GM12878 (cell line): ENCODE measurements at regions not wholly inside any gene's neighbourhood (a gene's known extent, or its start where the extent isn't known, plus 50 kb on each side); places are given as distances from the start of the nearest gene placed in this dataset.
"Not testable (repeated sequence)": the region's sequence is repeated elsewhere in the genome, so short reads cannot be mapped to it uniquely, and the experiment has no call there.

Source experiments
- ATAC-seq: fragments of 200-7000 bp; cut with Tn5 transposase; 3 replicates; pipeline ENCODE4 v1.9.1; 2020; ENCODE audit warnings: mild to moderate bottlenecking, moderate library complexity
- BruUV-seq: library from RNA; stranded (reverse); fragments of 400-500 nt; replicated peaks from 2 replicates; lab custom pipeline; 2021; lab: Mats Ljungman, UMichigan
- CTCF ChIA-PET: fragments of 300-600 bp; sonication (Branson Sonifier 250); formaldehyde crosslinking; extraction: SDS; loops from one replicate; lab custom pipeline; 2021; ENCODE audit warnings: inconsistent platforms; lab: Yijun Ruan, JAX
- POLR2A ChIA-PET: fragments of 350-600 bp; formaldehyde crosslinking; extraction: SDS; loops from one replicate; lab custom pipeline; 2021; ENCODE audit warnings: inconsistent platforms; lab: Charles Lee
- RAD21 ChIA-PET: fragments of 300-600 bp; sonication (Branson Sonifier 250); formaldehyde crosslinking; loops from one replicate; lab custom pipeline; 2023; ENCODE audit warnings: antibody characterized with exemption; ENCODE audit not compliant: unreplicated experiment; lab: Charles Lee
- SMC1A ChIA-PET: fragments of 300-600 bp; sonication (Branson Sonifier 250); formaldehyde crosslinking; loops from one replicate; lab custom pipeline; 2023; ENCODE audit not compliant: unreplicated experiment, uncharacterized antibody; lab: Charles Lee
- DNase-seq: peaks from one replicate; pipeline ENCODE4 v3.0.0-alpha.2; 2011; ENCODE audit warnings: low read depth, low spot score
- FAIRE-seq: peaks from 3 replicates; lab custom pipeline; 2011; peaks lifted over from hg19 to GRCh38; lab: Jason Lieb, UNC
- H2AFZ ChIP-seq: 2 replicates; pipeline ENCODE4 v1.6.0; 2011; ENCODE audit warnings: low read depth, low read length, control low read depth; ENCODE audit not compliant: control insufficient read depth
- H3K27ac ChIP-seq: 2 replicates; pipeline ENCODE4 v1.5.1; 2011; ENCODE audit warnings: control low read depth; ENCODE audit not compliant: control insufficient read depth, insufficient read depth
- H3K27me3 ChIP-seq, 2 experiments: replicated peaks in 1 of 2; 2 replicates each; pipeline versions ENCODE4 v1.6.0 to v1.6.1; 2011; ENCODE audit warnings: low read length in 1 of 2; ENCODE audit not compliant: control insufficient read depth in 2 of 2, insufficient read depth in 2 of 2
- H3K36me3 ChIP-seq, 2 experiments: 2 replicates each; pipeline ENCODE4 v1.5.1; 2011; ENCODE audit warnings: low read length in 1 of 2; ENCODE audit not compliant: control insufficient read depth in 2 of 2, insufficient read depth in 2 of 2
- H3K4me1 ChIP-seq: 2 replicates; pipeline ENCODE4 v1.6.1; 2011; ENCODE audit warnings: mild to moderate bottlenecking, low read length, moderate library complexity, mixed read lengths; ENCODE audit not compliant: control insufficient read depth, insufficient read depth
- H3K4me2 ChIP-seq: 2 replicates; pipeline ENCODE4 v1.6.0; 2011; ENCODE audit warnings: control low read depth; ENCODE audit not compliant: control insufficient read depth, insufficient read depth
- H3K4me3 ChIP-seq: fragments of 200-600 bp; sonication (generic); 2 replicates; pipeline ENCODE4 v1.5.1; 2016
- H3K79me2 ChIP-seq: 2 replicates; pipeline ENCODE4 v1.6.0; 2011; ENCODE audit warnings: low read length; ENCODE audit not compliant: control insufficient read depth, insufficient read depth
- H3K9ac ChIP-seq: 2 replicates; pipeline ENCODE4 v1.8.0; 2011; ENCODE audit warnings: low read length, control low read depth, mixed read lengths; ENCODE audit not compliant: control insufficient read depth, insufficient read depth
- H3K9me3 ChIP-seq: replicated peaks from 3 replicates; pipeline ENCODE4 v1.5.1; 2011; ENCODE audit warnings: mild to moderate bottlenecking, low read length; ENCODE audit not compliant: control insufficient read depth, insufficient read depth
- H4K20me1 ChIP-seq: 2 replicates; pipeline ENCODE4 v1.6.0; 2011; ENCODE audit not compliant: control insufficient read depth, insufficient read depth
- WGBS: methylation state at CpG from one replicate; pipeline ENCODE4 v1.1.6; 2016; ENCODE audit warnings: low lambda C conversion rate; ENCODE audit not compliant: insufficient replicate concordance, insufficient coverage; ENCODE audit errors: missing lambda C conversion rate; 5-methylcytosine and 5-hydroxymethylcytosine counted together
- in situ Hi-C: fragments of 300-500 bp; cut with MboI; formaldehyde crosslinking; loops from 9 replicates; pipeline ENCODE4 v1.14.3; 2018; ENCODE audit warnings: mixed read lengths
- intact Hi-C: fragments of 100-400 bp; cut with micrococcal nuclease; formaldehyde crosslinking; loops from one replicate; pipeline ENCODE4 v1.14.2; 2022; ENCODE audit not compliant: unreplicated experiment
- TF ChIP-seq, protein P1 (sequence below): fragments of 450-650 bp; formaldehyde crosslinking; IDR thresholded peaks from 2 replicates; pipeline ENCODE4 v1.4.0; 2020; ENCODE audit warnings: mild to moderate bottlenecking, moderate library complexity

DNA sequence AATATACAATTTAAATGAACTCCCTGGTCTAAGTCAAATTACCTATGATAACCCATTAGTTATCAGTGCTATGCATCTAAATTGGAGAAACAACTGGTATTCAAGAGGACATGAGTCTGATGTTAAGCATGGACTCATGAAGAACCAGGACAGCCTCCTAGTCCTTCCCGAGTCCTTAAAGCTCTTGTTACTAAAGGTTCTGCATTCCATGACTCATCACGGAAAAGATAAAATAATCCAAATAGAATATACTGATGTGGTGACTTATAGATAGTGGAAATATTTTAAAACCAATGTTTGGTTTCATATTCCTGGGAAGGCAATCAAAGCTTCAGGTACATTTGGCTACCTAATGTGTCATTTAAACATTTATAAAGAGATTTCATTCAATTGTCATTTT, 117.2 kb upstream of the PMCH start (continued):
- TF ChIP-seq, protein P1, sequence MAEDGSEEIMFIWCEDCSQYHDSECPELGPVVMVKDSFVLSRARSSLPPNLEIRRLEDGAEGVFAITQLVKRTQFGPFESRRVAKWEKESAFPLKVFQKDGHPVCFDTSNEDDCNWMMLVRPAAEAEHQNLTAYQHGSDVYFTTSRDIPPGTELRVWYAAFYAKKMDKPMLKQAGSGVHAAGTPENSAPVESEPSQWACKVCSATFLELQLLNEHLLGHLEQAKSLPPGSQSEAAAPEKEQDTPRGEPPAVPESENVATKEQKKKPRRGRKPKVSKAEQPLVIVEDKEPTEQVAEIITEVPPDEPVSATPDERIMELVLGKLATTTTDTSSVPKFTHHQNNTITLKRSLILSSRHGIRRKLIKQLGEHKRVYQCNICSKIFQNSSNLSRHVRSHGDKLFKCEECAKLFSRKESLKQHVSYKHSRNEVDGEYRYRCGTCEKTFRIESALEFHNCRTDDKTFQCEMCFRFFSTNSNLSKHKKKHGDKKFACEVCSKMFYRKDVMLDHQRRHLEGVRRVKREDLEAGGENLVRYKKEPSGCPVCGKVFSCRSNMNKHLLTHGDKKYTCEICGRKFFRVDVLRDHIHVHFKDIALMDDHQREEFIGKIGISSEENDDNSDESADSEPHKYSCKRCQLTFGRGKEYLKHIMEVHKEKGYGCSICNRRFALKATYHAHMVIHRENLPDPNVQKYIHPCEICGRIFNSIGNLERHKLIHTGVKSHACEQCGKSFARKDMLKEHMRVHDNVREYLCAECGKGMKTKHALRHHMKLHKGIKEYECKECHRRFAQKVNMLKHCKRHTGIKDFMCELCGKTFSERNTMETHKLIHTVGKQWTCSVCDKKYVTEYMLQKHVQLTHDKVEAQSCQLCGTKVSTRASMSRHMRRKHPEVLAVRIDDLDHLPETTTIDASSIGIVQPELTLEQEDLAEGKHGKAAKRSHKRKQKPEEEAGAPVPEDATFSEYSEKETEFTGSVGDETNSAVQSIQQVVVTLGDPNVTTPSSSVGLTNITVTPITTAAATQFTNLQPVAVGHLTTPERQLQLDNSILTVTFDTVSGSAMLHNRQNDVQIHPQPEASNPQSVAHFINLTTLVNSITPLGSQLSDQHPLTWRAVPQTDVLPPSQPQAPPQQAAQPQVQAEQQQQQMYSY (CRISPR knock-in tag) = no peak

DNA sequence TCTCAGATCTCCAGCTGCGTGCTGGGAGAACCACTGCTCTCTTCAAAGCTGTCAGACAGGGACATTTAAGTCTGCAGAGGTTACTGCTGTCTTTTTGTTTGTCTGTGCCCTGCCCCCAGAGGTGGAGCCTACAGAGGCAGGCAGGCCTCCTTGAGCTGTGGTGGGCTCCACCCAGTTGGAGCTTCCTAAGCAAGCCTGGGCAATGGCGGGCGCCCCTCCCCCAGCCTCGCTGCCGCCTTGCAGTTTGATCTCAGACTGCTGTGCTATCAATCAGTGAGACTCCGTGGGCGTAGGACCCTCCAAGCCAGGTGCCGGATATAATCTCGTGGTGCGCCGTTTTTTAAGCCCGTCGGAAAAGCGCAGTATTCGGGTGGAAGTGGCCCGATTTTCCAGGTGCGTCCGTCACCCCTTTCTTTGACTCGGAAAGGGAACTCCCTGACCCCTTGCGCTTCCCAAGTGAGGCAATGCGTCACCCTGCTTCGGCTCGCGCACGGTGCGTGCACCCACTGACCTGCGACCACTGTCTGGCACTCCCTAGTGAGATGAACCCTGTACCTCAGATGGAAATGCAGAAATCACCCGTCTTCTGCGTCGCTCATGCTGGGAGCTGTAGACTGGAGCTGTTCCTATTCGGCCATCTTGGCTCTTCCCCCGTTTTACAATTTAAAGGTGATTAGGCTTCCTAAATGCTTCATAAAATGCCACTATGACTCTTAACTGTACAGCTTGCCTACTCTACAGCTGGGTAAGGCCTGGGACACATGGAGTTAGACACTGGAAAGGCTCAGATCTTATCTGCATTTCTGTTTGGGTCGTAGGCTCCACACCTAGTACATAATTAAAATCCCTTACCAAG, 115.7 kb upstream of the PMCH start:
- H3K27ac ChIP-seq, H2AFZ ChIP-seq, CTCF ChIA-PET, RAD21 ChIA-PET, H3K4me3 ChIP-seq, ATAC-seq, H3K79me2 ChIP-seq, in situ Hi-C loops, POLR2A ChIA-PET, H3K9ac ChIP-seq, H3K36me3 ChIP-seq, DNase-seq, H3K4me1 ChIP-seq, H3K9me3 ChIP-seq, H3K27me3 ChIP-seq, FAIRE-seq, BruUV-seq, H3K4me2 ChIP-seq, H4K20me1 ChIP-seq, intact Hi-C loops: not testable (repeated sequence)
- SMC1A ChIA-PET = interaction anchor here (1.2 kb wide), 1 partner anchor 10 kb away, joined by 8 read pairs; no protein-coding TSS in a partner anchor
- WGBS = 80% methylated on average over 31 of the region's 33 CpGs
